ENCODE measurements at regions not wholly inside any gene's neighbourhood (a gene's known extent, or its start where the extent isn't known, plus 50 kb on each side); places are given as distances from the start of the nearest gene placed in this dataset.

- Histone ChIP-seq H3K9me3 (ENCODE audit: low read depth) (no peaks in the 10 kb centered on the region), H3K79me2 (no peaks in the 10 kb centered on the region), H3K4me2 (no peak overlapping the region), H3K4me1 (ENCODE audit: insufficient read depth) (peaks cover 7% of the 10 kb centered on the region), H4K20me1 (ENCODE audit: insufficient read depth, poor library complexity, severe bottlenecking) (no peaks in the 10 kb centered on the region), H3K27ac (peak overlapping the region; percentile 3), H3K27me3 (no peaks in the 10 kb centered on the region), H3K36me3 (replicated peaks; ENCODE audit: insufficient read depth, low read depth) (no peaks in the 10 kb centered on the region), H2AFZ (no peak overlapping the region), H3K4me3 (no peak overlapping the region), H3K9me2 (replicated peaks; ENCODE audit: insufficient read depth) (no peaks in the 10 kb centered on the region)
- WGBS (ENCODE audit: low lambda C conversion rate, missing lambda C conversion rate), result 27% methylated on average over 5 of the region's 5 CpGs
- DNase-seq (ENCODE audit: low spot score), result no peak
- TF ChIP-seq EZH2 (IDR thresholded peaks at IDR 0.05; ENCODE audit: borderline replicate concordance) (no peak), CTCF (IDR thresholded peaks at IDR 0.05; ENCODE audit: poor library complexity) (no peak), EZH2phosphoT487 (IDR thresholded peaks at IDR 0.05; ENCODE audit: low read depth, severe bottlenecking, unreplicated experiment) (no peak)
Observed at GRCh38 chr5:115360046-115360685, 63.7 kb upstream of the CCDC112 start.

GRCh38 chr5:115355767-115356381, 59.4 kb upstream of the CCDC112 start:
- H3K9me2 ChIP-seq (replicated peaks; ENCODE audit: insufficient read depth), result no peaks in the 10 kb centered on the region
- no peak overlapping the region for H3K4me2 ChIP-seq
- no peak overlapping the region for H2AFZ ChIP-seq
- no peak for DNase-seq (ENCODE audit: low spot score)
- peaks cover 7% of the 10 kb centered on the region for H3K4me1 ChIP-seq (ENCODE audit: insufficient read depth)
- no peak for TF ChIP-seq EZH2phosphoT487 (IDR thresholded peaks at IDR 0.05; ENCODE audit: low read depth, severe bottlenecking, unreplicated experiment)
- TF ChIP-seq EZH2 (IDR thresholded peaks at IDR 0.05; ENCODE audit: borderline replicate concordance), result no peak
- TF ChIP-seq CTCF (IDR thresholded peaks at IDR 0.05; ENCODE audit: poor library complexity), result no peak
- H3K27ac ChIP-seq, result peak overlapping the region; percentile 35
- no peaks in the 10 kb centered on the region for H4K20me1 ChIP-seq (ENCODE audit: insufficient read depth, poor library complexity, severe bottlenecking)
- H3K79me2 ChIP-seq, result no peaks in the 10 kb centered on the region
- no peaks in the 10 kb centered on the region for H3K27me3 ChIP-seq
- no peaks in the 10 kb centered on the region for H3K36me3 ChIP-seq (replicated peaks; ENCODE audit: insufficient read depth, low read depth)
- peaks cover 4% of the 10 kb centered on the region for H3K9me3 ChIP-seq (ENCODE audit: low read depth)
- WGBS (ENCODE audit: low lambda C conversion rate, missing lambda C conversion rate), result 83% methylated on average over 4 of the region's 4 CpGs
- no peak overlapping the region for H3K4me3 ChIP-seq

GRCh38 chr5:115355095-115355494, 58.6 kb upstream of the CCDC112 start:
- H3K9me2 ChIP-seq (replicated peaks; ENCODE audit: insufficient read depth), result no peaks in the 10 kb centered on the region
- no peak for DNase-seq (ENCODE audit: low spot score)
- peaks cover 10% of the 10 kb centered on the region for H3K4me1 ChIP-seq (ENCODE audit: insufficient read depth)
- H3K27ac ChIP-seq, result no peak overlapping the region
- no peaks in the 10 kb centered on the region for H4K20me1 ChIP-seq (ENCODE audit: insufficient read depth, poor library complexity, severe bottlenecking)
- H3K4me3 ChIP-seq, result no peak overlapping the region
- H3K4me2 ChIP-seq, result no peak overlapping the region
- H3K9me3 ChIP-seq (ENCODE audit: low read depth), result peaks cover 4% of the 10 kb centered on the region
- TF ChIP-seq EZH2 (IDR thresholded peaks at IDR 0.05; ENCODE audit: borderline replicate concordance) (no peak), CTCF (IDR thresholded peaks at IDR 0.05; ENCODE audit: poor library complexity) (no peak), EZH2phosphoT487 (IDR thresholded peaks at IDR 0.05; ENCODE audit: low read depth, severe bottlenecking, unreplicated experiment) (no peak)
- WGBS (ENCODE audit: low lambda C conversion rate, missing lambda C conversion rate), result 77% methylated on average over 1 of the region's 1 CpG
- H3K79me2 ChIP-seq, result no peaks in the 10 kb centered on the region
- no peaks in the 10 kb centered on the region for H3K27me3 ChIP-seq
- no peak overlapping the region for H2AFZ ChIP-seq
- H3K36me3 ChIP-seq (replicated peaks; ENCODE audit: insufficient read depth, low read depth), result no peaks in the 10 kb centered on the region

All from hepatocyte (in vitro differentiated cells).